NOMO-1 (cell line): ENCODE measurements at regions not wholly inside any gene's neighbourhood (a gene's known extent, or its start where the extent isn't known, plus 50 kb on each side); places are given as distances from the start of the nearest gene placed in this dataset.
"Not testable (repeated sequence)": the region's sequence is repeated elsewhere in the genome, so short reads cannot be mapped to it uniquely, and the experiment has no call there.

ENCODE experiments used
- DNase-seq, 2 experiments: peaks; one replicate each; lab custom pipeline; 2025; ENCODE audit not compliant: unreplicated experiment in 2 of 2; lab: John Stamatoyannopoulos, UW

DNA sequence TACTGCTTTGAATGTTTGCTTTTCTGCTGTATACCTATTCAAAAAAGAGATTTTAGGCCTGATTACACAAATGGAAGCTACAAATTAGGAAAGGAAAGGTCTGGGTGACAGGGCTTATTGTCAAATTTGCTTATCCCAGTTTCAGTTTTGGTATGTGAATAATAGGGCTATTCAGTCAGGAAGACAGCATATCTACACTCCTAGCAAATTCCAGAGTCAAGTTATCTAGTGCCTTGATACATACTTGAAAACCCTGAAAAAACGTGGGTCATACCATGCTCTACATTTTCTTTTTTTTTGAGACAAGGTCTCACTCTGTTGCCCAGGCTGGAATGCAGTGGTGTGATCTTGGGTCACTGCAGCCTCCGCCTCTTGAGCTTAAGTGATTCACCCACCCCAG is 59.2 kb upstream of the CCDC180 start:
- DNase-seq, result not testable (repeated sequence)

DNA sequence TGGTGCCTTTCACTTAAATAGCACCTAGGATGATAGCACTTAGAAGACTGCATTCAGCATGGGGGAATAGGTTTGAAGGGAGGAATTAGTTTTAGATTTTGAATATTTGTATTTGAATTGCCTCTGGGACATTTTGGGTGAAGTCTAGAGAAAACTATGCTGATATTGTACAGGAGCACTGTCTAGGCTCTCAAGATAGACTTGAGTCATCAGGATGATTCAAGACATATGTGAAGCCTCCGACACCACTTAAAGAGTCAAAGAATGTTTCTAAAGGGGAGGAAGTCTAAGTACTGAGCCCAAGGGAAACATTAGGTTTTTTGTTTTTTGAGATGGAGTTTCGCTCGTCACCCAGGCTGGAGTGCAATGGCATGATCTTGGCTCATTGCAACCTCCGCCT is 63.9 kb upstream of the CCDC180 start:
- no peak for DNase-seq

DNA sequence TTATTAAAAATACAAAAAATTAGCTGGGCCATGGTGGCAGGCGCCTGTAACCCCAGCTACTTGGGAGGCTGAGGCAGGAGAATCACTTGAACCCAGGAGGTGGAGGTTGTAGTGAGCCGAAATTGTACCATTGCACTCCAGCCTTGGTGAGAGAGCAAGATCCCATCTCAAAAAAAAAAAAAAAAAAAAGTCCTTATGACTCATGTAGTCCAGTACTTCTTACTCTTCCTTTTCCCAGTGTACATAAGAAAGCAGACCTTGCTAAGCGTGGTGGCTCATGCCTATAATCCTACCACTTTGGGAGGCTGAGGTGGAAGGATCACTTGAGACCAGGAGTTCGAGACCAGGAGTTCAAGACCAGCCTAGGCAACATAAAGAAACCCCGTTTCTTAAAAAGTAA is 66.0 kb upstream of the CCDC180 start:
- DNase-seq, result not testable (repeated sequence)

DNA sequence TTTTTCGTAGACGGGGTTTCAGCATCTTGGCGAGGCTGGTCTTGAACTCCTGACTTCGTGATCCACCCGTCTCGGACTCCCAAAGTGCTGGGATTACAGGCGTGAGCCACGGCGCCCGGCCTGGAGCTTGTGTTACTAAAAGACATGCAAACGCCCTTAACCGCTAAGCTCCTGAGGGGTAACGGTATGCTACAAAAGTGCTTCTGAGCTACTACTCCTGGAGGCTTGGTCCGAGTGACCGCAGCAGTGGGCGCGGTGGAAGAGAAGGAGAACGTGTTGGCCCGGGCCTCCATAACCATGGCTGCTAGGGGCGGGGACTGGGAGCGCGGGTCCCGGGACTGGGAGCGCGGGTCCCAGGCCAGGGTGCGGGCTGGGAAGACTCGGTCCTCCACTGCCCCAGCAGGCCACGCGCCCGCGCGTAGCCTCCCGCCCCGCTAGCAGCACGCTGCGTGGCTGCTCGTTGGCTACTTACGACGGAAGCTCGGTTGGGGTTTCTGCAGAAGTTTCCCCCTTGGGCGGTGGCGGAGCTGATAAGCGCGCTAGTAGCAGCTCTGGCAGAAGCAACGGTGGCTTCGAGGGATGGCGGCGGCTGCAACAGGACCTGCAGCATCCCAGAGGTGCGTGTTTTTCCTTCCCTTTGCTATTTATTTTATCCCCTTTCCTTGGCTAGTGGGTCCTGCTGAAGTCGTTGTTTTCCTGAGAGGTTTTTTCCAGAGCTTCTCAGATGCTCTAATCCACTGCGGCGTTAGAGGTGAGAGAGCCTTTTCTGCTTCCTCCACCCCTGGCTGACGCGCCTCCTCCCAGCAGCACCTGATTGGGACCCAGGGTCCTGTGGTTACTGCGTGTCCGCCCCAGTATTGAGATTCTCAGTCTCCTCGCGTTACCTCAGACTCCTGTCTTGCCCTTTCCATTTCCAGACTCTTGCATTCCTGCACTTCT is 69.2 kb upstream of the CCDC180 start:
- peak; percentile 73 to 74 for DNase-seq

DNA sequence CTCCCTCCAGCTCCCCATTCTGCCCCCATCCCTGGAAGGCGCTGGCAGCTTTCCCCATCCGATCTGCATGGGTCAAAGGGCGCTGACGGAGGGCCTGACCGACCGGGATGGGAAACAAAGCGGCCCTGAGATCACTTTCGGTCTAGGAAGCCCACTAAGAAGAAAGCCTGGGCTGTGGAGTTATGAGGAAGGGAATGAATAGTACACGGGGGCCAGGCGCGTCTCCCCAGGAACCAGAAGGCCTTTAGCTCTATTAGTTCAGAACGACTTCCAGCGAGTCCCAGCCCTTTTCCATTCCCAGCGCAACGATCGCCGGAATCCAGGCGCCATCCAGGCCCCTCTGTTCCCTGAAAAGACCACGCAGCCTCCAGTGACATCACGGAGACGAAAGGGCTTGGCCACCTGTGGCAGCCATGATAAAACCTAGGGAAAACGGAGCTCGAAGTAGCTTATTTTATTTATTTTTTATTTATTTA is 70.1 kb upstream of the CCDC180 start:
- DNase-seq, result no peak

DNA sequence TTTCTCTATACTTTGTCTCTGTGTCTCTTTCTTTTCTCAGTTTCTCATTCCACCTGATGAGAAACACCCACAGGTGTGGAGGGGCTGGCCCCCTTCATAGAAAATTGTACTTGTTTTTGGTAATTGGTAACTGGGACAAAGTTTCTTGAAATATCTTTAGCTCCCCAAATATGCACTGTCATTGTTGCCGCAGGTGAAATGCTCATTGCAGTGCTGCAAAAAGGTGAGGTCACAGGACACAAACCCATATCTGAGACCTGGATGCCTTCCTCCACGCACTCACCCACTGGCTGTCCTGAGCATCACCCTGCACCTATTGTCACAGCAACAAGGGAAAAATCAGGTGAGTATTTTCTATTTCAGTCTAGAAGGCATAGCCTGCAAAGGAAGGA is 74.5 kb upstream of the CCDC180 start:
- not testable (repeated sequence) for DNase-seq

DNA sequence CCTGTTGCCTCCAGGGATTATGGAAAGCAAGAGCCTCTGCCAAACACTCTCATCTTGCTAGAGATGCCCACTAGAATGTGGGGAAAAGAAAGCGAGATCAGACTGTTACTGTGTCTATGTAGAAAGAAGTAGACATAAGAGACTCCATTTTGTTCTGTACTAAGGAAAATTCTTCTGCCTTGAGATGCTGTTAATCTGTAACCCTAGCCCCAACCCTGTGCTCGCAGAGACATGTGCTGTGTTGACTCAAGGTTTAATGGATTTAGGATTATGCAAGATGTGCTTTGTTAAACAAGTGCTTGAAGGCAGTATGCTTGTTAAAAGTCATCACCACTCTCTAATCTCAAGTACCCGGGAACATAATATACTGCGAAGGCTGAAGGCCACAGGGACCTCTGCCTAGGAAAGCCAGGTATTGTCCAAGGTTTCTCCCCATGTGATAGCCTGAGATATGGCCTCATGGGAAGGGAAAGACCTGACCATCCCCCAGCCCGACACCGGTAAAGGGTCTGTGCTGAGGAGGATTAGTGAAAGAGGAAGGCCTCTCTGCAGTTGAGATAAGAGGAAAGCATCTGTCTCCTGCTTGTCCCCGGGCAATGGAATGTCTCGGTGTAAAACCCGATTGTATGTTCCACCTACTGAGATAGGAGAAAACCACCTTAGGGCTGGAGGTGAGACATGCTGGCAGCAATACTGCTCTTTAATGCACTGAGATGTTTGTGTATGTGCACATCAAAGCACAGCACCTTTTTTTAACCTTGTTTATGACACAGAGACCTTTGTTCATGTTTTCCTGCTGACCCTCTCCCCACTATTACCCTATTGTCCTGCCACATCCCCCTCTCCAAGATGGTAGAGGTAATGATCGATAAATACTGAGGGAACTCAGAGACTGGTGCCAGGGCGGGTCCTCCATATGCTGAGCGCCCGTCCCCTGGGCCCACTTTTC is 75.1 kb upstream of the CCDC180 start:
- DNase-seq, result not testable (repeated sequence)

DNA sequence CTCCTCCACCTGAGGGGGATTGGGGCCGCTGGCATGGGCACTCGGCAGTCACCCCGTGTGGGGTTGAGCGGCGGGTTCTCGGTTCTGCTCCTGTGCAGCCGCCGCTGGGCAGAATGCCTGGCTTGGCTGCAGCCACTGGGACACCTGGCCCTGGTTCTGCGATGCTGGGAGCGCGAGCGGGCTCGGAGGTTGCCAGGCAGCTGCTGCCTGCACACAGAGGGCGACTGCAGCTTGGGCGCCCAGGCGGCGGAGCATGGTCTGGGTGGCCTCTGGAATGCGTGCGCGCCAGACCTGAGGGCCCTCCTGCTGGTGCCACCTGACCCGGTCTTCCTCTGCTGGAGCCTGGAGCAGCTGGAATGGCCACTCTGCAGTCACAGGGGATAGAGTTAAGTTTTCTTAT is 85.1 kb upstream of the CCDC180 start:
- not testable (repeated sequence) for DNase-seq

DNA sequence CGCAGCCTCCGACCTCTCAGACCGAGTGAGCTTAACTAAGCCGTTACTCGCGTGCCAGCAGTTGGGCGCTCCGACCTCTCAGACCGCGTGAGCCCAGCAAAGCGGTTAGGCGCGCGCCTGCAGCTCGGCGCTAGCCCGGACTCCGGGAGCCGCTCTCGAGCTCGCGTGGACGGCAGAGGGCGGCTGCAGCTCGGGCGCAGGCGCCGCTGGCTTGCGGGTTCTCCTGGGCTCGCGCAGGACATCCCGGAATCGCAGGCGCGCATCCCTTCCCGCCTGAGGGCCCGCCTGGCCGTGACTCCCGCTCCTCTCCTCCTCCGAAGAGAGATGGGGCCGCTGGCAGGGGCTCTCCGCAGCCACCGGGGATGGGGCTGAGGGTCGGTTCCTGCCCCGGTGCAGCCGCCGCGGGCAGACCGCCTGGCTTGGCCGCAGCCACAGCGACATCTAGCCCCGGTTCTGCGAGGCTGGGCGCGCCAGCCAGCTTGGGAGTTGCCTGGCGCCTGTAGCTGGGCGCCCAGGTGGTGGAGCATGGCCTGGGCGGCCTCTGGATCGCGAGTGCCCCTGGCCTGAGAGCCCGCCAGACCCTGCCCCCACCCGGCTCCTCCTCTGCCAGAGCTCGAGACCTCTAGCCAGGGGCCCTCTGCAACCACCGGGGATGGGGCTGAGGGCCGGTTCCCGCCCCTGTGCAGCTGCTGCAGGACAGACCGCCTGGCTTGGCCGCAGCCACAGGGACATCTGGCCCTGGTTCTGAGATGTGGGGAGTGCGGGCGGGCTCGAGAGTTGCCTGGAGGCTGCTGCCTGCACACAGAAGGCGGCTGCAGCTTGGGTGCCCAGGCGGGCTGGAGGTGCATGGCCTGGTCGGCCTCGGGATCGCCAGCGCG is 85.7 kb upstream of the CCDC180 start:
- DNase-seq, result peak; percentile 3 to 44

DNA sequence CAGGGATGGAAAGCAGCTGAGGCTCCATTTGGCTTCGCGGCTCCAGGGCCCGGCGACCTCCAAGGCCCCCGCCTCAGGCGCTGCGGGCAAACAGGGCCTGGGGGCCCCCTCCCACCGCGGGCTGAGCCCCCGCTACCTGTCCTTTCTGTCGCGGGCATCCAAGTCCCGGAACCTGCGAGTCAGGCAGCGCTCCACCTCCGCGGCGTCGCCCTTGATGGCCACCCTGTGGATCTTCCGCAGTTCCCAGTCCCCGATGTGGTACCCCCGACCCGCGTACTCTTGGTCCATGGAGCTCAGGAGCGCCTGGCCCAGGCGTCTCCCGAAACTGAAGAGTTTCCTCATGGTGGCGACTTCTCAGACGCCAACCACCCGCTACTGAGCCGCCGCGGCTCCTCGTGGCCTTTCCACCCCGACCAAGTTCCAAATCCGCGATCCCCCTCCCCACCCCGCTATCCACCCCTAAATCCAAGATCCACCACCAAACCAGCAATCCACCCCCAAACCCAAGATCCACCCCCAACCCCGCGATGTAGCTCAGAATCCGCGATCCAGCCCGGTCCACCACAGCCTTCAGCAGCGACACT is 86.5 kb upstream of the CCDC180 start:
- no peak for DNase-seq

DNA sequence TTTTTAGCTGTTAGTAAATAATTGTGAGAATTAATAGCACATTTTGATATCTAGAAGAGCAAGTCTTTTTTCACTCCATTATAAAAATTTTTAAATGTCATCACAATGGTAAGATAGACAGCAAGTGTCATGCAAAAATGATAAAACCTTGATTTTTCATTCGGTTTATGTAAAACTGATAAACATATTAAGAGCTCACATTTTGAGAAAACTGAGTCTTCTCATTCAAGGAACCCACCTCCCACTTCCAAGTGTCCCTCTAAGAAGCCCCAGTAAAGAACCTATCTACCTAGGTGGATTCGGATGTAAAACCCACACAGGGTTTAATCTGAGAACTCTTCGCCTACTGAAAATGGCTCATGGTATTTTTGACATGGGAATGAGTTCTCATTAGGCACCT is 87.1 kb upstream of the CCDC180 start:
- DNase-seq, result not testable (repeated sequence)

DNA sequence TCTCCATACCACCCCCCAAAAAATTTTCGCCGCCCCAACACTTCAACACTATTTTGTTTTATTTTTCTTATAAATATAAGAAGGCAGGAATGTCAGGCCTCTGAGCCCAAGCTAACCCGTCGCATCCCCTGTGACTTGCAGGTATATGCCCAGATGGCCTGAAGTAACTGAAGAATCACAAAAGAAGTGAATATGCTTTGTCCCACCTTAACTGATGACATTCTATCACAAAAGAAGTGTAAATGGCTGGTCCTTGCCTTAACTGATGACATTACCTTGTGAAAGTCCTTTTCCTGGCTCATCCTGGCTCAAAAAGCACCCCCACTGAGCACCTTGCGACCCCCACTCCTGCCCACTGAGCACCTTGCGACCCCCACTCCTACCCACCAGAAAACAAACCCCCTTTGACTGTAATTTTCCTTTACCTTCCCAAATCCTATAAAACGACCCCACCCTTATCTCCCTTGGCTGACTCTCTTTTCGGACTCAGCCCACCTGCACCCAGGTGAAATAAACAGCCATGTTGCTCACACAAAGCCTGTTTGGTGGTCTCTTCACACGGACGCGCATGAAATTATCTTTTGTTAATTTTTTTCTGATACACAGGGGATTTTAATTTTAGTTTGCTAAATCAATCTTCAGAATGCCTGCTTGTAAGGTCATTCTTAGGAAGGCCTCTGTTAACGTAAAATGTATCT is 87.9 kb upstream of the CCDC180 start:
- DNase-seq, result not testable (repeated sequence)

DNA sequence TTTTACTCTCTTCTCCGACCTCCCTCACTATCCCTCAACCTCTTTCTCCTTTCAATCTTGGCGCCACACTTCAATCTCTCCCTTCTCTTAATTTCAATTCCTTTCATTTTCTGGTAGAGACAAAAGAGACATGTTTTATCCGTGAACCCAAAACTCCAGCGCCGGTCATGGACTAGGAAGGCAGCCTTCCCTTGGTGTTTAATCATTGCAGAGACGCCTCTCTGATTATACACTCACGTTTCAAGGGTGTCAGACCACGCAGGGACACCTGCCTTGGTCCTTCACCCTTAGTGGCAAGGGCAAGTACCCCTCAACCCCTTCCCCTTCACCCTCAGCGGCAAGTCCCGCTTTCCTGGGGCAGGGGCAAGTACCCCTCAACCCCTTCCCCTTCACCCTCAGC is 92.3 kb upstream of the CCDC180 start:
- not testable (repeated sequence) for DNase-seq

DNA sequence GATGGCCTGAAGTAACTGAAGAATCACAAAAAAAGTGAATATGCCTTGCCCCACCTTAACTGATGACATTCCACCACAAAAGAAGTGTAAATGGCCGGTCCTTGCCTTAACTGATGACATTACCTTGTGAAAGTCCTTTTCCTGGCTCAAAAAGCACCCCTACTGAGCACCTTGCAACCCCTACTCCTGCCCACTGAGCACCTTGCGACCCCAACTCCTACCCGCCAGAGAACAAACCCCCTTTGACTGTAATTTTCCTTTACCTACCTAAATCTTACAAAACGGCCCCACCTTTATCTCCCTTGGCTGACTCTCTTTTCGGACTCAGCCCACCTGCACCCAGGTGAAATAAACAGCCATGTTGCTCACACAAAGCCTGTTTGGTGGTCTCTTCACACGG is 92.9 kb upstream of the CCDC180 start:
- DNase-seq, result not testable (repeated sequence)

DNA sequence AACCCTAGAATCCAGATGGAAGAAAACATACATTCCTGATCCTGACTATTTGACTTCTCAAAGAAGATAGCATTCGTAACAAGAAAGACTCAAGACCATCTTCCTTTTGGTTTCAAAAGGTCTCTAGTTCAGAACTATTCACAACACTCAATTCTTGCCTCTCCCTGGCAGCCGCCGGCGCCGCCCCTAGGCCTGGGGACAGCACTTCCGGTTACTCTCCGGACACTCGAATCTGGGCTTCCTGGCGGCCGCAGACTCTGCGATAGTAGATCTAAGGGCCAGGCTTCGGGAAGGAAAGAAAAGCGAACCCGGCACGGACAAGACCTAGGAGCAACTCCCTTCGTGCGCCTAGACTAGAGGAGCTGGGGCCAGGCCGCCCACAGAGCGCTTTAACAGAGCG is 107.8 kb upstream of the CCDC180 start:
- not testable (repeated sequence) for DNase-seq

DNA sequence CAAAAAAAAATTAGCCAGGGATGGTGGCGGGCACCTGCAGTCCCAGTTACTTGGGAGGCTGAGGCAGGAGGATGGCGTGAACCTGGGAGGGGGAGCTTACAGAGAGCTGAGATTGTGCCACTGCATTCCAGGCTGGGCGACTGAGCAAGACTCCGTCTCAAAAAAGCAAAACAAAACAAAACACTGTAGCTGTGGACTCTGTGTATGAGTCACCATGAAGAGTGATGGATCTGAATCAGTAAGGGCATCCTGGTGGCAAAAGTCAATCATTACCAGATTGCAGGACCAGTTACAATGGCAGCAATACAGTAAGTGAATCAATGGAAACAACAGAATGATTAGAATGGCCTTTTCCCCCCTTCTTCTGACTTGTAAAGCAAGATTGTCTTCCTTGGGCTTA is 113.7 kb upstream of the CCDC180 start:
- not testable (repeated sequence) for DNase-seq

DNA sequence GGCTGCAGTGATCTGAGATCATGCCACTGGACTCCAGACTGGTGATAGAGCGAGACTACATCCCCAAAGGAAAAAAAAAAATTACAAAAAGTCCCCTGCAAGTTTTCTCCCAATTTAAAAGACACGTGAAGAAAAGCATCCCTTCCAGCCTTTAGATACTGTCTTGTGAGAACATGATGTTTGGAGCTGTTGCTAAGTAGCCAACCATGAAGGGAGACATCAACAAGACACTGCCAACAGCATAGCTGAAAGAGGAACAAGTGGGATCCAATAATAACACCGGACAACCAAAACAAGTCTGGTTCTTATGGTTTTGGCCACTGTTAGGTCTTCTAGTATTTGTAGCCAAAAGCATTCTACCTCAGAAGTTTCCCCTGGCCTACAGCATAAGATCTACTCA is 118.9 kb upstream of the CCDC180 start:
- no peak for DNase-seq

DNA sequence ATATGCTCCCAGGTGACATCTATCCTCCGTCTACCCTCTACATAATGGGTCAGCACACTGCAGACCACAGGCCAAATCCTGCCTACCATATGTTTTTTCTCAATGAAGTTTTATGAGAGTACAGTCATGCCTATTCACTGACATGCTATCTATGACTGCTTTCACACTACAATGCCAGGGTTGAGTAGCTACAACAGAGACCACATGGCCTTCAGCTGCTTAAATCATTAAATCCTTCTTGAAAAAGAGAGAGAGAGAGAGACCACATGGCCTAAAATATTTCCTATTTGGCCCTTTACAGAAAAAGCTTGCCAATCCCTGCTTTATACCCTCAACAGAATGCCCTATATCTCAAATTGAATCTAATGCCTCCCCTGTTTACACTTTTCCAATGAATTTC is 119.8 kb upstream of the CCDC180 start:
- not testable (repeated sequence) for DNase-seq

DNA sequence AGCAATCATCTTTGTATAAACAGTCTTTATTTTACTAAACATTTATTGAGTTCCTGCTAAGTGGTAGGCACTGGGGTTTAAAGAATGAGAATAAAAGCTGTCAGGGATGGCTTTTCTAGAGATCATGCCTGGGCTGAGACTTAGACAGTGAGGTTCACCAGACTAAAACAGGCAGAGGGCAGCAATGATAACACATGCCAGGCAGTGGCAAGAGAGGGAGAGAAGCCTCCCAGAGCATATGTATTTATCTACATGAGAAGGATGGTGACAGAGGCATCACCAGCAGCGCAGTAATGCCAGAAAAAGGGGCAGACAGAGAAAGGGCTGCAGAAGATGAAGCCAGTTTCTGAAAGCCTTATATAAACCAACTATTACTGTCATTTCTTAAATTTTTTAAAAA is 121.0 kb upstream of the CCDC180 start:
- DNase-seq, result no peak
